ENCODE measurements at regions not wholly inside any gene's neighbourhood (a gene's known extent, or its start where the extent isn't known, plus 50 kb on each side); places are given as distances from the start of the nearest gene placed in this dataset.

DNA sequence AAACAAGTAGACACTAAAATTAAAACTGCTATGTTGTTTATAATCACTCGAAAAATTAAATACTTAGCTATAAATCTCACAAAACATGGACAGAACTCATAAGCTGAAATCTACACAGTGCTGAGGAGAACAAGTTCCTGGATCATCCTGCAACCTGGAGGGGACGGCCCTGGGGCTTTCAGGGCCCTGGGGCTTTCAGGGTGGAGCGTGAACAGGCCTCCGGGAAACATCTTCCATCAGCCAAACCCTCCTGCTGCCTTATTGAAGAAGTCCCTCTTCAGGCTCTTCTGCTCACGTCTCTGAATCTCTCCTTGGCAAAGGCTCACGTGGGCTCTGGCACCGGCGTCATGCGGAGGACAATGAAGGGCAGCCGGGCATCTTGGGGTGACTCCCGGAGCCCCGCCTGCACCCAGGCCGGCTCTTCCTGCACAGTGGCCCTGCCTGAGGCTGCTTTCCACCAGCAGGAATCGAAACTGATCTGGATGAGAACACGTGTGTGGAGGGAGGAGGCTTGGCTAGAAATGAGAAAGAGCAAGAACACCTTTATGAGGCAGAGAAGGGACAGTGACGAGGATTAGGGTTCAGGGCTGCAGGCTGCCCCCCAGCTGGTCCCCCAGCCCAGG lies 127.3 kb downstream of the CDRT15L2 start:
- TF ChIP-seq EZH2 (IDR thresholded peaks at IDR 0.05) (no peak), POLR2AphosphoS5 (IDR thresholded peaks at IDR 0.05; ENCODE audit: borderline replicate concordance, low read depth, low read length) (no peak), FOXP2 (optimal IDR thresholded peaks at IDR 0.05; ENCODE audit: control extremely low read depth, extremely low read length, insufficient read depth) (no peak)

Data from SK-N-MC (cell line).